ENCODE measurements at regions not wholly inside any gene's neighbourhood (a gene's known extent, or its start where the extent isn't known, plus 50 kb on each side); places are given as distances from the start of the nearest gene placed in this dataset.

DNA sequence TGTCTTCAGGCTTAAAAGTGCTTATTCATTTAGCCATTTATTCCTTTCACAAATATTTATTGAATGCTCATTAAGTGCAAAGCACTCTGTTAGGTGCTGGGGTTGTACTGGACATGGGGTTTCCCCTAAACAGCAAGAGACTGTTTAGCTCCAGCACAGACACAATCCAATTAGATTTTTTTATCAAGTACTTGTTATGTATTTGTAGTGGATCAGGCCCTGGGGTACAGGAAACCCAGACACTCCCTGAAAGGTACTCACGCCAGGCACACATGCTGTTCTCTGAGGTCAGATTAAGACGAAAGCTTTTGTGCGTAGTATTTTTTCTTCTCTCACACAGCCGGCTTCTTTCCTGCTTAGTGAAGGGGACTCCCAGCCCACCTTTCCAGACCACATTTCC is 218.1 kb upstream of the PLET1 start:
- TF ChIP-seq BHLHE40 (IDR thresholded peaks at IDR 0.05; ENCODE audit: borderline replicate concordance) = no peak
- no peak for TF ChIP-seq SP1 (IDR thresholded peaks at IDR 0.05)
- TF ChIP-seq FOXM1 (IDR thresholded peaks at IDR 0.05; ENCODE audit: borderline replicate concordance) = no peak
- TF ChIP-seq ELF4 (IDR thresholded peaks at IDR 0.05) = no peak
- no peak for TF ChIP-seq SUZ12 (IDR thresholded peaks at IDR 0.05)
- no peak for TF ChIP-seq ARNT (IDR thresholded peaks at IDR 0.05)
- TF ChIP-seq PKNOX1 (IDR thresholded peaks at IDR 0.05) = no peak
- no peak for TF ChIP-seq TARDBP (IDR thresholded peaks at IDR 0.05)
- no peak for TF ChIP-seq FOXK2 (IDR thresholded peaks at IDR 0.05)
- no peak for TF ChIP-seq L3MBTL2 (conservative IDR thresholded peaks at IDR 0.05)
- TF ChIP-seq ZNF384 (IDR thresholded peaks at IDR 0.05) = no peak
- no peak for TF ChIP-seq FOXA1 (IDR thresholded peaks at IDR 0.05)
- no peak for TF ChIP-seq CTBP1 (IDR thresholded peaks at IDR 0.05; ENCODE audit: borderline replicate concordance)
